ENCODE measurements at regions not wholly inside any gene's neighbourhood (a gene's known extent, or its start where the extent isn't known, plus 50 kb on each side); places are given as distances from the start of the nearest gene placed in this dataset.
"Not testable (repeated sequence)": the region's sequence is repeated elsewhere in the genome, so short reads cannot be mapped to it uniquely, and the experiment has no call there.

DNA sequence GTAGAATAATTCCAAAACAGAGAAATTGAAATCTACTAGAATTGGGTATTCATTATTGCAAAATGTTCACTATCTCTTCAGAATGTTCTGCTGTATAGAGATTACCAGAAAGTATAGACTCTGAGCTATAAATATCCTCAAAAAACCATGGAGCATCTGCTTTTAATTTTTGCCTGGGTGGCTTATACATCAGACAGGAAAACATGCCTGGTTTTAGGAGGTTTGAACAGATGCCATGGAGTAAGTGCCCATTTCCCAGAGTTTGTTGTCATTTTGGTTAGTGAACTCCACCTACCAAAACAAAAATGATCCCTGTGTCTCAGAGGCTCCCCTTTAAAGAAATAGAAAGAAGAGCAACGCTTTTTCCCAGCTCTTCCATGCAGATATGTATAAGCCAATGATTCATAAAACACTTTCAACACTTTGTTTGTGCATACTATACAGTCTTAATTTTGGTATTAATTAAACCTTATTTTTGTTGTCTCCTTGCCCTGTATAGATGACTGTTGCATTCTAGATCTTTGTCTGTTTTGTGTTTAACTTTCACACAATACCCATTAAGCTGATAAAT is 68.7 kb downstream of the MEPE start:
- Histone ChIP-seq H3K4me3 (ENCODE audit: low read depth, low read length) (no peak overlapping the region), H3K36me3 (ENCODE audit: control insufficient read depth, insufficient read depth, low read length) (no peaks in the 10 kb centered on the region), H3K27ac (ENCODE audit: low read depth, low read length) (no peak overlapping the region), H3K27me3 (ENCODE audit: control insufficient read depth, insufficient read depth, low read length) (no peaks in the 10 kb centered on the region), H3K9me3 (ENCODE audit: control insufficient read depth, insufficient read depth, low read length) (0 out of 2 replicates have a peak, but pooled peaks cover 2% of the 10 kb centered on the region), H3K9ac (ENCODE audit: low read depth, low read length) (no peak overlapping the region), H3K4me1 (ENCODE audit: control insufficient read depth, insufficient read depth, low read length) (peaks cover 16% of the 10 kb centered on the region; the same call in 1 of the 2 replicates)

DNA sequence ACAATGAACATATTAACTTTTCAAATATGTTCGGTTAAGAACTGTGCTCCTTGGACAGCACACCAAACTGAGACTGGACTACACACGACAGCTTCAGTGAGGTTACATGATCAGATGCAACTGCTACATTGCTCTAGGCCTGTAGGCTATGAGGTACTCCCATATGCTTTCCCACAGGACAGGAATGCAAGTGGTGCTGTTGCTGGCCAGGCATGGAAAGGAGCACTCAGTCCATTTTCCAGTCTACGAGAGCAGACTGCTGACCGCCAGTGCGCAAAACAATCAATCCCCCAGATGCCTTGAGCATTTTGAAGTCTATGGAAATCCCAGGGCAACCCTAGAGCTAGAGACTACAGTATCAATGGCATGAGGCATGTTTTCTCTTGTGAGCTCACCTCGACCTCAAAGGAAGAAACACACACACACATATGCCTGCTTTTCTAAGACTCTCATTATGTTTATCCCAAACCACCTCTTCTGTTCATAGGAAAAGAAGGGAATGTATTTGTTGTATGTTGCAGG is 70.8 kb upstream of the SPP1 start:
- H3K27me3 ChIP-seq (ENCODE audit: control insufficient read depth, insufficient read depth, low read length): no peaks in the 10 kb centered on the region
- H3K9ac ChIP-seq (ENCODE audit: low read depth, low read length): no peak overlapping the region
- no peak overlapping the region for H3K4me3 ChIP-seq (ENCODE audit: low read depth, low read length)
- H3K27ac ChIP-seq (ENCODE audit: low read depth, low read length): no peak overlapping the region
- peaks cover 18% of the 10 kb centered on the region; the same call in 1 of the 2 replicates for H3K4me1 ChIP-seq (ENCODE audit: control insufficient read depth, insufficient read depth, low read length)
- H3K36me3 ChIP-seq (ENCODE audit: control insufficient read depth, insufficient read depth, low read length): no peaks in the 10 kb centered on the region
- 0 out of 2 replicates have a peak, but pooled peaks cover 1% of the 10 kb centered on the region for H3K9me3 ChIP-seq (ENCODE audit: control insufficient read depth, insufficient read depth, low read length)

GRCh38 chr4:87908336-87908735 is 67.2 kb upstream of the SPP1 start:
- H3K4me3 ChIP-seq (ENCODE audit: low read depth, low read length): no peak overlapping the region
- H3K27ac ChIP-seq (ENCODE audit: low read depth, low read length): no peak overlapping the region
- no peaks in the 10 kb centered on the region for H3K9me3 ChIP-seq (ENCODE audit: control insufficient read depth, insufficient read depth, low read length)
- H3K4me1 ChIP-seq (ENCODE audit: control insufficient read depth, insufficient read depth, low read length): peaks cover 49% of the 10 kb centered on the region
- H3K9ac ChIP-seq (ENCODE audit: low read depth, low read length): no peak overlapping the region
- H3K36me3 ChIP-seq (ENCODE audit: control insufficient read depth, insufficient read depth, low read length): no peaks in the 10 kb centered on the region
- no peaks in the 10 kb centered on the region for H3K27me3 ChIP-seq (ENCODE audit: control insufficient read depth, insufficient read depth, low read length)

DNA sequence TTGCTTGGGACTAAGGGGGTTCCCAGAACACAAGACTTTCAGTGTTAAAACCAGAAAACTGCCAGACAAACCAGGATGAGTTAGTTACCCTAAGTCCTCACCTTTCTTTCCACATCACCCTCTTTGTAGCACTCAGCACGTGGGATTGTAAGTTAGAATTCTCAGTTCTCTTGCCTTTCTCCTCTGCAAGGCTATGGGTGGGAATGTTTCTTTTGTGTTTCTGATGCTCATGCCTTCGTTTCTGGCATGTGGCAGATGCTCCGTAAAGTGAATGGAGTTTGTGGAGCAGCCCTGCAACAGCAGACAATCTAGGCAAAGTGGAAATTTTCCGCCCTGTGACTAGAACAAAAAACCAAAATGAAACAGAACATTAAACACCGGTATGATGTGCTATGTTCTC is 64.7 kb upstream of the SPP1 start:
- no peaks in the 10 kb centered on the region for H3K9me3 ChIP-seq (ENCODE audit: control insufficient read depth, insufficient read depth, low read length)
- peaks cover 52% of the 10 kb centered on the region for H3K4me1 ChIP-seq (ENCODE audit: control insufficient read depth, insufficient read depth, low read length)
- H3K4me3 ChIP-seq (ENCODE audit: low read depth, low read length): no peak overlapping the region
- H3K9ac ChIP-seq (ENCODE audit: low read depth, low read length): no peak overlapping the region
- H3K27me3 ChIP-seq (ENCODE audit: control insufficient read depth, insufficient read depth, low read length): no peaks in the 10 kb centered on the region
- H3K36me3 ChIP-seq (ENCODE audit: control insufficient read depth, insufficient read depth, low read length): no peaks in the 10 kb centered on the region
- H3K27ac ChIP-seq (ENCODE audit: low read depth, low read length): peak overlapping the region; percentile 3

GRCh38 chr4:87911252-87911774 is 64.2 kb upstream of the SPP1 start:
- H3K27ac ChIP-seq (ENCODE audit: low read depth, low read length): no peak overlapping the region
- peaks cover 52% of the 10 kb centered on the region for H3K4me1 ChIP-seq (ENCODE audit: control insufficient read depth, insufficient read depth, low read length)
- no peak overlapping the region for H3K9ac ChIP-seq (ENCODE audit: low read depth, low read length)
- no peaks in the 10 kb centered on the region for H3K9me3 ChIP-seq (ENCODE audit: control insufficient read depth, insufficient read depth, low read length)
- no peak overlapping the region for H3K4me3 ChIP-seq (ENCODE audit: low read depth, low read length)
- no peaks in the 10 kb centered on the region for H3K27me3 ChIP-seq (ENCODE audit: control insufficient read depth, insufficient read depth, low read length)
- H3K36me3 ChIP-seq (ENCODE audit: control insufficient read depth, insufficient read depth, low read length): no peaks in the 10 kb centered on the region

- Histone ChIP-seq H3K27ac (ENCODE audit: low read depth, low read length) (no peak overlapping the region), H3K9ac (ENCODE audit: low read depth, low read length) (no peak overlapping the region), H3K9me3 (ENCODE audit: control insufficient read depth, insufficient read depth, low read length) (no peaks in the 10 kb centered on the region), H3K4me1 (ENCODE audit: control insufficient read depth, insufficient read depth, low read length) (peaks cover 61% of the 10 kb centered on the region), H3K27me3 (ENCODE audit: control insufficient read depth, insufficient read depth, low read length) (no peaks in the 10 kb centered on the region), H3K36me3 (ENCODE audit: control insufficient read depth, insufficient read depth, low read length) (no peaks in the 10 kb centered on the region), H3K4me3 (ENCODE audit: low read depth, low read length) (no peak overlapping the region)
Observed at GRCh38 chr4:87912164-87913004, 63.1 kb upstream of the SPP1 start.

- Histone ChIP-seq H3K4me1 (ENCODE audit: control insufficient read depth, insufficient read depth, low read length) (peaks cover 72% of the 10 kb centered on the region), H3K27ac (ENCODE audit: low read depth, low read length) (no peak overlapping the region), H3K27me3 (ENCODE audit: control insufficient read depth, insufficient read depth, low read length) (no peaks in the 10 kb centered on the region), H3K9me3 (ENCODE audit: control insufficient read depth, insufficient read depth, low read length) (no peaks in the 10 kb centered on the region), H3K4me3 (ENCODE audit: low read depth, low read length) (no peak overlapping the region), H3K36me3 (ENCODE audit: control insufficient read depth, insufficient read depth, low read length) (no peaks in the 10 kb centered on the region), H3K9ac (ENCODE audit: low read depth, low read length) (no peak overlapping the region)
Observed at GRCh38 chr4:87913896-87914295, 61.6 kb upstream of the SPP1 start.

- Histone ChIP-seq H3K36me3 (ENCODE audit: control insufficient read depth, insufficient read depth, low read length) (no peaks in the 10 kb centered on the region), H3K9me3 (ENCODE audit: control insufficient read depth, insufficient read depth, low read length) (no peaks in the 10 kb centered on the region), H3K4me3 (ENCODE audit: low read depth, low read length) (no peak overlapping the region), H3K4me1 (ENCODE audit: control insufficient read depth, insufficient read depth, low read length) (peaks cover 77% of the 10 kb centered on the region), H3K9ac (ENCODE audit: low read depth, low read length) (no peak overlapping the region), H3K27ac (ENCODE audit: low read depth, low read length) (no peak overlapping the region), H3K27me3 (ENCODE audit: control insufficient read depth, insufficient read depth, low read length) (no peaks in the 10 kb centered on the region)
Observed at GRCh38 chr4:87915621-87916020, 59.9 kb upstream of the SPP1 start.

DNA sequence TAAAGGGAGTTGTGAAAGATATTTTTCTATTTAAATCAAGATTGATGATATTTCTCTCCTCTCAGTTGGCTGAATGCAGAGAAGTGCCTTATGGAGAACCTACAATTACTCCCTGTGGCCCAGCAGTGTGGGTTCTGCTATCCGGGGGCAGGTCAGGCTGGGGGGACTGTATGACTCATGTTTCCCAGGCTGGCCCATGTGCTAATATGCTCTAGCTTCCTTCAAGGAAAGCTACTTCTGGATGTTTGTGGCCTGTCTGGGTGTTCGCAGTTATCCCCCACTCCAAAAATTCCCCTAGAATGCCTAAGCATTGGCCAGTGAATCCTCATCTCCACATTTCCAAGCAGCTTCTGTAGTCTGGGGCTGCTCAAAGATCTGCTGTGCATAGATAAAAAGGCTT is 58.9 kb upstream of the SPP1 start:
- Histone ChIP-seq H3K4me3 (ENCODE audit: low read depth, low read length) (no peak overlapping the region), H3K9me3 (ENCODE audit: control insufficient read depth, insufficient read depth, low read length) (no peaks in the 10 kb centered on the region), H3K27me3 (ENCODE audit: control insufficient read depth, insufficient read depth, low read length) (no peaks in the 10 kb centered on the region), H3K27ac (ENCODE audit: low read depth, low read length) (peak overlapping the region; percentile 73), H3K9ac (ENCODE audit: low read depth, low read length) (no peak overlapping the region), H3K4me1 (ENCODE audit: control insufficient read depth, insufficient read depth, low read length) (peaks cover 77% of the 10 kb centered on the region), H3K36me3 (ENCODE audit: control insufficient read depth, insufficient read depth, low read length) (no peaks in the 10 kb centered on the region)

DNA sequence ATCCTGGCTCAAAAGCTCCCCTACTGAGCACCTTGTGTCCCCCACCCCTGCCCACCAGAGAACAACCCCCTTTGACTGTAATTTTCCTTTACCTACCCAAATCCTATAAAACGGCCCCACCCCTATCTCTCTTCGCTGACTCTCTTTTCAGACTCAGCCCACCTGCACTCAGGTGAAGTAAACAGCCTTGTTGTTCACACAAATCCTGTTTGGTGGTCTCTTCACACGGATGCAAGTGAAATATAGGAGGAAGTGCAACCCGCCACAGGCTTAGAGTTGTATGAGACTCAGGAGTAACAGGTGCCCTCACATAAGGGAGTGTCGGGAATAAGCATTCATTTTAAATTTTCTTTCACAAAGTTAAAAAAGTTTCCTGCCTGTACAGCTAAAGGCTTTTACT is 57.6 kb upstream of the SPP1 start:
- H3K27me3 ChIP-seq (ENCODE audit: control insufficient read depth, insufficient read depth, low read length); H3K9me3 ChIP-seq (ENCODE audit: control insufficient read depth, insufficient read depth, low read length); H3K36me3 ChIP-seq (ENCODE audit: control insufficient read depth, insufficient read depth, low read length): not testable (repeated sequence)
- Histone ChIP-seq H3K4me3 (ENCODE audit: low read depth, low read length) (peak overlapping the region; percentile 42), H3K9ac (ENCODE audit: low read depth, low read length) (peak overlapping the region; percentile 45), H3K4me1 (ENCODE audit: control insufficient read depth, insufficient read depth, low read length) (peaks cover 67% of the 10 kb centered on the region), H3K27ac (ENCODE audit: low read depth, low read length) (peak overlapping the region; percentile 73)

All from HUES48 (cell line).